IMR-90 (cell line): ENCODE measurements at regions not wholly inside any gene's neighbourhood (a gene's known extent, or its start where the extent isn't known, plus 50 kb on each side); places are given as distances from the start of the nearest gene placed in this dataset.

Experiments used
- ATAC-seq: fragments of 200-7000 bp; cut with Tn5 transposase; 2 replicates; pipeline ENCODE4 v1.9.1; 2020; ENCODE audit warnings: low read depth, mild to moderate bottlenecking, moderate library complexity
- BruUV-seq: library from RNA; stranded (reverse); fragments of 400-500 nt; replicated peaks from 2 replicates; lab custom pipeline; 2021; lab: Mats Ljungman, UMichigan
- CTCF ChIA-PET: fragments of 300-600 bp; formaldehyde crosslinking; extraction: SDS; loops from one replicate; lab custom pipeline; 2021; ENCODE audit warnings: antibody characterized with exemption; lab: Yijun Ruan, JAX
- POLR2A ChIA-PET: fragments of 300-600 bp; sonication (Branson Sonifier 250); formaldehyde crosslinking; loops from one replicate; lab custom pipeline; 2022; ENCODE audit warnings: antibody characterized with exemption; ENCODE audit not compliant: unreplicated experiment; lab: Charles Lee
- DNase-seq: peaks from one replicate; pipeline ENCODE4 v3.0.0; 2013
- H2AFZ ChIP-seq: replicated peaks from 2 replicates; pipeline ENCODE3; 2013; ENCODE audit warnings: low read length, mild to moderate bottlenecking; ENCODE audit not compliant: poor library complexity
- H2AK5ac ChIP-seq: 2 replicates; pipeline ENCODE4 v1.6.1; 2013; ENCODE audit warnings: low read depth, low read length, inconsistent platforms
- H2AK9ac ChIP-seq: replicated peaks from 2 replicates; pipeline ENCODE3; 2013; ENCODE audit warnings: mild to moderate bottlenecking, low read depth, low read length, moderate library complexity; ENCODE audit not compliant: poor library complexity
- H2BK120ac ChIP-seq: 2 replicates; pipeline ENCODE4 v1.6.1; 2013; ENCODE audit warnings: low read depth, low read length, inconsistent platforms
- H2BK15ac ChIP-seq: 3 replicates; pipeline ENCODE4 v1.6.1; 2013; ENCODE audit warnings: low read depth, low read length, inconsistent platforms
- H2BK20ac ChIP-seq: 2 replicates; pipeline ENCODE4 v1.6.1; 2013; ENCODE audit warnings: low read depth, mild to moderate bottlenecking, inconsistent platforms, low read length, moderate library complexity
- H2BK5ac ChIP-seq: 2 replicates; pipeline ENCODE4 v1.6.1; 2013; ENCODE audit warnings: mild to moderate bottlenecking, low read depth, low read length, inconsistent platforms; ENCODE audit not compliant: poor library complexity, severe bottlenecking
- H3K14ac ChIP-seq: replicated peaks from 2 replicates; pipeline ENCODE4 v1.6.1; 2013; ENCODE audit warnings: low read depth, low read length, inconsistent platforms
- H3K18ac ChIP-seq: 2 replicates; pipeline ENCODE4 v1.6.1; 2013; ENCODE audit warnings: low read depth, low read length, control low read depth
- H3K23ac ChIP-seq: 2 replicates; pipeline ENCODE4 v1.6.1; 2013; ENCODE audit warnings: low read depth, low read length, inconsistent platforms
- H3K27ac ChIP-seq: 2 replicates; pipeline ENCODE4 v1.5.1; 2013; ENCODE audit warnings: mild to moderate bottlenecking, control low read depth, low read length; ENCODE audit not compliant: insufficient read depth
- H3K27me3 ChIP-seq: 2 replicates; pipeline ENCODE4 v1.6.1; 2013; ENCODE audit warnings: low read length; ENCODE audit not compliant: control insufficient read depth, insufficient read depth
- H3K36me3 ChIP-seq: 2 replicates; pipeline ENCODE4 v1.6.1; 2013; ENCODE audit warnings: low read length, mixed read lengths; ENCODE audit not compliant: control insufficient read depth, insufficient read depth
- H3K4ac ChIP-seq: 2 replicates; pipeline ENCODE4 v1.6.1; 2013; ENCODE audit warnings: low read depth, low read length, inconsistent platforms
- H3K4me1 ChIP-seq: 2 replicates; pipeline ENCODE4 v1.6.1; 2013; ENCODE audit warnings: low read length, mixed read lengths; ENCODE audit not compliant: control insufficient read depth, insufficient read depth
- H3K4me2 ChIP-seq: 2 replicates; pipeline ENCODE4 v1.6.1; 2013; ENCODE audit warnings: low read depth, mild to moderate bottlenecking, control low read depth, low read length, moderate library complexity
- H3K4me3 ChIP-seq: 2 replicates; pipeline ENCODE4 v1.5.1; 2013; ENCODE audit warnings: low read depth, mild to moderate bottlenecking, control low read depth, low read length, moderate library complexity; ENCODE audit not compliant: insufficient read depth
- H3K56ac ChIP-seq: 2 replicates; pipeline ENCODE4 v1.6.1; 2013; ENCODE audit warnings: low read length, inconsistent platforms; ENCODE audit not compliant: insufficient read depth; ENCODE audit errors: extremely low read depth
- H3K79me1 ChIP-seq, 2 experiments: 2 replicates each; pipeline ENCODE4 v1.6.1; 2013; ENCODE audit warnings: low read length in 2 of 2, inconsistent platforms in 1 of 2, low read depth in 1 of 2
- H3K9ac ChIP-seq: 2 replicates; pipeline ENCODE4 v1.6.1; 2013; ENCODE audit warnings: low read depth, low read length, control low read depth
- H3K9me1 ChIP-seq: 2 replicates; pipeline ENCODE4 v1.6.1; 2013; ENCODE audit warnings: low read length, inconsistent platforms; ENCODE audit not compliant: insufficient read depth
- H3K9me3 ChIP-seq: 2 replicates; pipeline ENCODE4 v1.6.1; 2013; ENCODE audit warnings: low read length; ENCODE audit not compliant: control insufficient read depth, insufficient read depth
- H4K20me1 ChIP-seq: 2 replicates; pipeline ENCODE4 v1.6.1; 2013; ENCODE audit warnings: low read length, inconsistent platforms; ENCODE audit not compliant: insufficient read depth
- H4K5ac ChIP-seq: 2 replicates; pipeline ENCODE4 v1.6.1; 2013; ENCODE audit warnings: mild to moderate bottlenecking, low read depth, low read length, control low read depth
- H4K8ac ChIP-seq, 2 experiments: 2 replicates each; pipeline ENCODE4 v1.6.1; 2013; ENCODE audit warnings: low read depth in 2 of 2, low read length in 2 of 2, control low read depth in 1 of 2, inconsistent platforms in 1 of 2
- H4K91ac ChIP-seq: 2 replicates; pipeline ENCODE4 v1.6.1; 2013; ENCODE audit warnings: low read depth, low read length, inconsistent platforms; ENCODE audit not compliant: insufficient read depth
- BHLHE40 ChIP-seq: fragments of 150-350 bp; IDR thresholded peaks from 2 replicates; pipeline ENCODE4 v1.6.1; 2016; ENCODE audit warnings: mild to moderate bottlenecking, low read depth, low read length
- MAZ ChIP-seq: IDR thresholded peaks from 2 replicates; pipeline ENCODE4 v1.6.1; 2012; ENCODE audit warnings: low read depth, mild to moderate bottlenecking, low read length, improper control_type of control experiment, moderate library complexity, borderline replicate concordance
- NFE2L2 ChIP-seq: fragments of 150-350 bp; IDR thresholded peaks from 2 replicates; pipeline ENCODE4 v1.6.1; 2016; ENCODE audit warnings: low read depth, mild to moderate bottlenecking, low read length
- POLR2A ChIP-seq: IDR thresholded peaks from 2 replicates; pipeline ENCODE4 v1.6.1; 2012; ENCODE audit warnings: mild to moderate bottlenecking, low read depth, low read length
- RFX5 ChIP-seq: IDR thresholded peaks from 2 replicates; pipeline ENCODE4 v1.8.0; 2012; ENCODE audit warnings: low read depth, mild to moderate bottlenecking, low read length, moderate library complexity
- USF2 ChIP-seq: fragments of 150-350 bp; IDR thresholded peaks from 2 replicates; pipeline ENCODE4 v1.6.1; 2017; ENCODE audit warnings: mild to moderate bottlenecking, antibody characterized with exemption, low read length, low read depth
- dilution Hi-C: fragments of 300-500 bp; cut with HindIII; formaldehyde crosslinking; loops from one replicate; pipeline ENCODE4 v1.14.3; 2018; ENCODE audit warnings: low sequenced_read_pairs; ENCODE audit not compliant: unreplicated experiment
- in situ Hi-C: fragments of 300-500 bp; cut with MboI; formaldehyde crosslinking; loops from 3 replicates; pipeline ENCODE4 v1.14.3; 2019; ENCODE audit warnings: low sequenced_read_pairs, inconsistent platforms, mixed read lengths
- intact Hi-C: fragments of 100-400 bp; cut with micrococcal nuclease; formaldehyde crosslinking; loops from 2 replicates; pipeline ENCODE4 v1.10.0; 2022
- TF ChIP-seq, protein P1 (sequence below): fragments of 150-350 bp; IDR thresholded peaks from 2 replicates; pipeline ENCODE4 v1.6.1; 2016; ENCODE audit warnings: low read depth, mild to moderate bottlenecking, low read length, moderate library complexity, borderline replicate concordance
- TF ChIP-seq, protein P2 (sequence below): conservative IDR thresholded peaks from 2 replicates; pipeline ENCODE4 v1.5.1; 2012; ENCODE audit warnings: mild to moderate bottlenecking, low read depth, low read length, improper control_type of control experiment

- Histone ChIP-seq H2BK20ac (no peak overlapping the region), H3K4me3 (no peak overlapping the region), H3K4ac (no peak overlapping the region), H2BK120ac (no peak overlapping the region), H3K36me3 (no peaks in the 10 kb centered on the region), H3K9me3 (peaks cover 9% of the 10 kb centered on the region; the same call in 1 of the 2 replicates), H3K9me1 (no peaks in the 10 kb centered on the region), H4K5ac (no peak overlapping the region), H2AK5ac (no peak overlapping the region), H2BK5ac (no peak overlapping the region), H3K18ac (no peak overlapping the region), H3K9ac (no peak overlapping the region), H4K8ac (no peak overlapping the region), H2AFZ (no peak overlapping the region), H3K4me1 (no peaks in the 10 kb centered on the region), H2AK9ac (no peak overlapping the region), H3K4me2 (no peak overlapping the region), H3K27ac (no peak overlapping the region), H4K91ac (no peak overlapping the region), H4K20me1 (no peaks in the 10 kb centered on the region), H3K27me3 (no peaks in the 10 kb centered on the region), H3K14ac (no peak overlapping the region), H3K56ac (no peak overlapping the region), H3K79me1 (no peaks in the 10 kb centered on the region), H2BK15ac (no peak overlapping the region), H3K23ac (no peak overlapping the region)
- in situ Hi-C loops (no loop called here), intact Hi-C loops (no loop called here), dilution Hi-C loops (no loop called here)
- no TSS peak for BruUV-seq
- DNase-seq (no peak), ATAC-seq (no peak)
- ChIA-PET POLR2A (no interaction called here), CTCF (no interaction called here)
- TF ChIP-seq BHLHE40: no peak
- TF ChIP-seq, protein P1, sequence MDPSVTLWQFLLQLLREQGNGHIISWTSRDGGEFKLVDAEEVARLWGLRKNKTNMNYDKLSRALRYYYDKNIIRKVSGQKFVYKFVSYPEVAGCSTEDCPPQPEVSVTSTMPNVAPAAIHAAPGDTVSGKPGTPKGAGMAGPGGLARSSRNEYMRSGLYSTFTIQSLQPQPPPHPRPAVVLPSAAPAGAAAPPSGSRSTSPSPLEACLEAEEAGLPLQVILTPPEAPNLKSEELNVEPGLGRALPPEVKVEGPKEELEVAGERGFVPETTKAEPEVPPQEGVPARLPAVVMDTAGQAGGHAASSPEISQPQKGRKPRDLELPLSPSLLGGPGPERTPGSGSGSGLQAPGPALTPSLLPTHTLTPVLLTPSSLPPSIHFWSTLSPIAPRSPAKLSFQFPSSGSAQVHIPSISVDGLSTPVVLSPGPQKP: no peak
- no peak for TF ChIP-seq NFE2L2
- no peak for TF ChIP-seq USF2
- no peak for TF ChIP-seq POLR2A
- TF ChIP-seq MAZ: no peak
- TF ChIP-seq, protein P2, sequence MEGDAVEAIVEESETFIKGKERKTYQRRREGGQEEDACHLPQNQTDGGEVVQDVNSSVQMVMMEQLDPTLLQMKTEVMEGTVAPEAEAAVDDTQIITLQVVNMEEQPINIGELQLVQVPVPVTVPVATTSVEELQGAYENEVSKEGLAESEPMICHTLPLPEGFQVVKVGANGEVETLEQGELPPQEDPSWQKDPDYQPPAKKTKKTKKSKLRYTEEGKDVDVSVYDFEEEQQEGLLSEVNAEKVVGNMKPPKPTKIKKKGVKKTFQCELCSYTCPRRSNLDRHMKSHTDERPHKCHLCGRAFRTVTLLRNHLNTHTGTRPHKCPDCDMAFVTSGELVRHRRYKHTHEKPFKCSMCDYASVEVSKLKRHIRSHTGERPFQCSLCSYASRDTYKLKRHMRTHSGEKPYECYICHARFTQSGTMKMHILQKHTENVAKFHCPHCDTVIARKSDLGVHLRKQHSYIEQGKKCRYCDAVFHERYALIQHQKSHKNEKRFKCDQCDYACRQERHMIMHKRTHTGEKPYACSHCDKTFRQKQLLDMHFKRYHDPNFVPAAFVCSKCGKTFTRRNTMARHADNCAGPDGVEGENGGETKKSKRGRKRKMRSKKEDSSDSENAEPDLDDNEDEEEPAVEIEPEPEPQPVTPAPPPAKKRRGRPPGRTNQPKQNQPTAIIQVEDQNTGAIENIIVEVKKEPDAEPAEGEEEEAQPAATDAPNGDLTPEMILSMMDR: no peak
- no peak for TF ChIP-seq RFX5
Observed at GRCh38 chr5:117084067-117084466, 509.4 kb upstream of the SEMA6A start.
